ENCODE measurements at regions not wholly inside any gene's neighbourhood (a gene's known extent, or its start where the extent isn't known, plus 50 kb on each side); places are given as distances from the start of the nearest gene placed in this dataset.
"Not testable (repeated sequence)": the region's sequence is repeated elsewhere in the genome, so short reads cannot be mapped to it uniquely, and the experiment has no call there.

- no peaks in the 10 kb centered on the region for H3K36me3 ChIP-seq (ENCODE audit: control insufficient read depth, insufficient read depth, low read length)
- DNase-seq (ENCODE audit: low read depth, low spot score) (no peak), ATAC-seq (no peak)
- no peaks in the 10 kb centered on the region for H3K9me3 ChIP-seq (ENCODE audit: control insufficient read depth, insufficient read depth, low read depth, low read length)
- H3K4me3 ChIP-seq (ENCODE audit: low read depth in 2 of 2, low read length in 2 of 2) = no peak overlapping the region
- no TSS peak for BruUV-seq (replicated peaks)
- TF ChIP-seq POLR2AphosphoS5 (IDR thresholded peaks at IDR 0.05; ENCODE audit: low read depth, low read length) = no peak
- TF ChIP-seq, protein P1, sequence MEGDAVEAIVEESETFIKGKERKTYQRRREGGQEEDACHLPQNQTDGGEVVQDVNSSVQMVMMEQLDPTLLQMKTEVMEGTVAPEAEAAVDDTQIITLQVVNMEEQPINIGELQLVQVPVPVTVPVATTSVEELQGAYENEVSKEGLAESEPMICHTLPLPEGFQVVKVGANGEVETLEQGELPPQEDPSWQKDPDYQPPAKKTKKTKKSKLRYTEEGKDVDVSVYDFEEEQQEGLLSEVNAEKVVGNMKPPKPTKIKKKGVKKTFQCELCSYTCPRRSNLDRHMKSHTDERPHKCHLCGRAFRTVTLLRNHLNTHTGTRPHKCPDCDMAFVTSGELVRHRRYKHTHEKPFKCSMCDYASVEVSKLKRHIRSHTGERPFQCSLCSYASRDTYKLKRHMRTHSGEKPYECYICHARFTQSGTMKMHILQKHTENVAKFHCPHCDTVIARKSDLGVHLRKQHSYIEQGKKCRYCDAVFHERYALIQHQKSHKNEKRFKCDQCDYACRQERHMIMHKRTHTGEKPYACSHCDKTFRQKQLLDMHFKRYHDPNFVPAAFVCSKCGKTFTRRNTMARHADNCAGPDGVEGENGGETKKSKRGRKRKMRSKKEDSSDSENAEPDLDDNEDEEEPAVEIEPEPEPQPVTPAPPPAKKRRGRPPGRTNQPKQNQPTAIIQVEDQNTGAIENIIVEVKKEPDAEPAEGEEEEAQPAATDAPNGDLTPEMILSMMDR (IDR thresholded peaks at IDR 0.05) = no peak
- TF ChIP-seq TCF7L2 (IDR thresholded peaks at IDR 0.05; ENCODE audit: low read depth, low read length) = no peak
- ChIA-PET POLR2A (no interaction called here), CTCF (no interaction called here)
- no peaks in the 10 kb centered on the region for H3K4me1 ChIP-seq (ENCODE audit: control insufficient read depth, insufficient read depth, low read length)
- intact Hi-C loops (cut with micrococcal nuclease; ENCODE audit: unreplicated experiment) = no loop called here
- H3K27me3 ChIP-seq (ENCODE audit: control insufficient read depth, insufficient read depth, low read length) = no peaks in the 10 kb centered on the region
- in situ Hi-C loops (cut with HindIII; ENCODE audit: low pct_unique_long_range_greater_than_20kb, low sequenced_read_pairs) = no loop called here
- H3K27ac ChIP-seq (ENCODE audit: low read length) = no peak overlapping the region
Measured at GRCh38 chr22:23453277-23453676, 126.8 kb downstream of the IGLL1 start.

- Histone ChIP-seq H3K4me3 (ENCODE audit: low read depth in 2 of 2, low read length in 2 of 2) (no peak overlapping the region), H3K27me3 (ENCODE audit: control insufficient read depth, insufficient read depth, low read length) (no peaks in the 10 kb centered on the region), H3K4me1 (ENCODE audit: control insufficient read depth, insufficient read depth, low read length) (no peaks in the 10 kb centered on the region), H3K36me3 (ENCODE audit: control insufficient read depth, insufficient read depth, low read length) (no peaks in the 10 kb centered on the region), H3K27ac (ENCODE audit: low read length) (no peak overlapping the region), H3K9me3 (ENCODE audit: control insufficient read depth, insufficient read depth, low read depth, low read length) (no peaks in the 10 kb centered on the region)
- in situ Hi-C loops (cut with HindIII; ENCODE audit: low pct_unique_long_range_greater_than_20kb, low sequenced_read_pairs) = no loop called here
- ATAC-seq (no peak), DNase-seq (ENCODE audit: low read depth, low spot score) (no peak)
- CTCF ChIA-PET = no interaction called here
- POLR2A ChIA-PET = no interaction called here
- intact Hi-C loops (cut with micrococcal nuclease; ENCODE audit: unreplicated experiment) = no loop called here
- TF ChIP-seq, protein P1 (IDR thresholded peaks at IDR 0.05) = no peak
- TF ChIP-seq, protein P2, sequence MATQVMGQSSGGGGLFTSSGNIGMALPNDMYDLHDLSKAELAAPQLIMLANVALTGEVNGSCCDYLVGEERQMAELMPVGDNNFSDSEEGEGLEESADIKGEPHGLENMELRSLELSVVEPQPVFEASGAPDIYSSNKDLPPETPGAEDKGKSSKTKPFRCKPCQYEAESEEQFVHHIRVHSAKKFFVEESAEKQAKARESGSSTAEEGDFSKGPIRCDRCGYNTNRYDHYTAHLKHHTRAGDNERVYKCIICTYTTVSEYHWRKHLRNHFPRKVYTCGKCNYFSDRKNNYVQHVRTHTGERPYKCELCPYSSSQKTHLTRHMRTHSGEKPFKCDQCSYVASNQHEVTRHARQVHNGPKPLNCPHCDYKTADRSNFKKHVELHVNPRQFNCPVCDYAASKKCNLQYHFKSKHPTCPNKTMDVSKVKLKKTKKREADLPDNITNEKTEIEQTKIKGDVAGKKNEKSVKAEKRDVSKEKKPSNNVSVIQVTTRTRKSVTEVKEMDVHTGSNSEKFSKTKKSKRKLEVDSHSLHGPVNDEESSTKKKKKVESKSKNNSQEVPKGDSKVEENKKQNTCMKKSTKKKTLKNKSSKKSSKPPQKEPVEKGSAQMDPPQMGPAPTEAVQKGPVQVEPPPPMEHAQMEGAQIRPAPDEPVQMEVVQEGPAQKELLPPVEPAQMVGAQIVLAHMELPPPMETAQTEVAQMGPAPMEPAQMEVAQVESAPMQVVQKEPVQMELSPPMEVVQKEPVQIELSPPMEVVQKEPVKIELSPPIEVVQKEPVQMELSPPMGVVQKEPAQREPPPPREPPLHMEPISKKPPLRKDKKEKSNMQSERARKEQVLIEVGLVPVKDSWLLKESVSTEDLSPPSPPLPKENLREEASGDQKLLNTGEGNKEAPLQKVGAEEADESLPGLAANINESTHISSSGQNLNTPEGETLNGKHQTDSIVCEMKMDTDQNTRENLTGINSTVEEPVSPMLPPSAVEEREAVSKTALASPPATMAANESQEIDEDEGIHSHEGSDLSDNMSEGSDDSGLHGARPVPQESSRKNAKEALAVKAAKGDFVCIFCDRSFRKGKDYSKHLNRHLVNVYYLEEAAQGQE (IDR thresholded peaks at IDR 0.05; ENCODE audit: insufficient read depth in 1 of 2, low read depth in 2 of 2, low read length in 1 of 2) = no peak
- no peak for TF ChIP-seq TCF7L2 (IDR thresholded peaks at IDR 0.05; ENCODE audit: low read depth, low read length)
- no peak for TF ChIP-seq POLR2AphosphoS5 (IDR thresholded peaks at IDR 0.05; ENCODE audit: low read depth, low read length)
- TF ChIP-seq SIN3A (IDR thresholded peaks at IDR 0.05; ENCODE audit: borderline replicate concordance, insufficient read depth, low read depth, low read length) = no peak
- no TSS peak for BruUV-seq (replicated peaks)
Measured at GRCh38 chr22:23452231-23453010, 127.7 kb downstream of the IGLL1 start.

- in situ Hi-C loops (cut with HindIII; ENCODE audit: low pct_unique_long_range_greater_than_20kb, low sequenced_read_pairs); DNase-seq (ENCODE audit: low read depth, low spot score); H3K27ac ChIP-seq (ENCODE audit: low read length); H3K4me3 ChIP-seq (ENCODE audit: low read depth in 2 of 2, low read length in 2 of 2); ATAC-seq; H3K36me3 ChIP-seq (ENCODE audit: control insufficient read depth, insufficient read depth, low read length); CTCF ChIA-PET; POLR2A ChIA-PET; BruUV-seq (replicated peaks); intact Hi-C loops (cut with micrococcal nuclease; ENCODE audit: unreplicated experiment); H3K9me3 ChIP-seq (ENCODE audit: control insufficient read depth, insufficient read depth, low read depth, low read length); H3K27me3 ChIP-seq (ENCODE audit: control insufficient read depth, insufficient read depth, low read length); H3K4me1 ChIP-seq (ENCODE audit: control insufficient read depth, insufficient read depth, low read length): not testable (repeated sequence)
Measured at GRCh38 chr22:23451452-23452230, 128.4 kb downstream of the IGLL1 start.

DNA sequence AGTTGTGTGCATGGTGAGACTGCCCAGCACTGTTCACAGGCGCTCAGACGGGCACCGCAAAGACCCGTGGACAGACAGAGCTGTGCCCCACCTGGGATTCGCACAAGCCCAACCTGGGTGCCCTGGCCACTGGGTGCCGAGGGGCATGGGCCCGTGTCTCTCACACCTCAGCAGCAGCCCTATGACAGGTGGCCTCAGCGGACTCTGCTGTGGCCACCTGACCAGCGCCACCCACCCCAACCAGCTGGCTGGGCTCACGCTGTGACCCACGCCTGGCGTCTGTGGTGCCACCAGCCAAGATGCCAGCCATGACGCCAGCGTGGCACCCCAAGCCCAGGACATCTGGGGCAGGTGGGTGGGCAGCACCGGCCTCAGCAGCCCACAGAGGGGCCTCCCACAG lies 129.3 kb downstream of the IGLL1 start:
- H3K4me1 ChIP-seq (ENCODE audit: control insufficient read depth, insufficient read depth, low read length); H3K27ac ChIP-seq (ENCODE audit: low read length); H3K27me3 ChIP-seq (ENCODE audit: control insufficient read depth, insufficient read depth, low read length); ATAC-seq; H3K36me3 ChIP-seq (ENCODE audit: control insufficient read depth, insufficient read depth, low read length); H3K9me3 ChIP-seq (ENCODE audit: control insufficient read depth, insufficient read depth, low read depth, low read length); intact Hi-C loops (cut with micrococcal nuclease; ENCODE audit: unreplicated experiment); POLR2A ChIA-PET; BruUV-seq (replicated peaks); in situ Hi-C loops (cut with HindIII; ENCODE audit: low pct_unique_long_range_greater_than_20kb, low sequenced_read_pairs); DNase-seq (ENCODE audit: low read depth, low spot score); H3K4me3 ChIP-seq (ENCODE audit: low read depth in 2 of 2, low read length in 2 of 2); CTCF ChIA-PET: not testable (repeated sequence)
